Activated CD8-positive, alpha-beta memory T cell treated with anti-CD3 and anti-CD28 coated beads, Interleukin-2, amount 50 U/mL, for 4 hours (primary cell): ENCODE measurements at regions not wholly inside any gene's neighbourhood (a gene's known extent, or its start where the extent isn't known, plus 50 kb on each side); places are given as distances from the start of the nearest gene placed in this dataset.

Source experiments
- DNase-seq: peaks from one replicate; pipeline ENCODE4 v3.0.0-alpha.2; 2020

DNA sequence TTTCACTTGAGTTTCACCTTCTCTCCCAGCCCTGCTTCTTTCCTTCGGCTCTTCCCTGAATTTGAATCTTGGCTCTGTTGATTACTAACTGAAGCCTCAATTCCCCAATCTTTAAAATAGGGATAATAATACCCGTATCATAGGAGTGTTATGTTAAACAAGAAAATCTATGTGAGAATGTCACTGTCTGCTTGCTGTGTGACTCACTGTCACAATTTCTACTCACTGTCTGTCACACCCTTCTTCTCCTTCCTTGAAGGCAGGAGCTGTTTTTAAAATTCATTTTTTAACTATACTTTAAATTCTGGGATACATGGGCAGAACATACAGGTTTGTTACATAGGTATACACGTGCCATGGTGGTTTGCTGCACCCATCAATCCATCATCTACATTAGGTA is 141.6 kb upstream of the CXCR4 start:
- no peak for DNase-seq

DNA sequence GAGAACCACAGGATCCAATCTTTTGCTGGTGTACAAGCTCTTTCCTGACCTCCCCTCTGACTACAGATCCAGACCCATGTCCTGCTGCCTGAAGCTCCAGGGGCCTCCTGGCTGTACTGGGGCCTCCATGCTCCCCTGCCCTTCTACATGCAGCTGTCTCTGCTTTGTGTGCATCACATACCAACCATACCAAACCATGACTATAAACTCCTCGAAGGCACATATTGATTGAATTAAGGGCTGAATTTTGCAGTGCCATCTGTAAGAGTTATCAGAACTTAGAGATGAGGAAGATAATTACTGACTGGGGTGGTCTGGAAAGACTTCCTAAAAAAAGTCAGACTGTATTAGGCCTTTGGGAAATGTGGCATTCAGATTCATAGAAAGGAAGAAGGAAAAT is 139.9 kb upstream of the CXCR4 start:
- DNase-seq: no peak

DNA sequence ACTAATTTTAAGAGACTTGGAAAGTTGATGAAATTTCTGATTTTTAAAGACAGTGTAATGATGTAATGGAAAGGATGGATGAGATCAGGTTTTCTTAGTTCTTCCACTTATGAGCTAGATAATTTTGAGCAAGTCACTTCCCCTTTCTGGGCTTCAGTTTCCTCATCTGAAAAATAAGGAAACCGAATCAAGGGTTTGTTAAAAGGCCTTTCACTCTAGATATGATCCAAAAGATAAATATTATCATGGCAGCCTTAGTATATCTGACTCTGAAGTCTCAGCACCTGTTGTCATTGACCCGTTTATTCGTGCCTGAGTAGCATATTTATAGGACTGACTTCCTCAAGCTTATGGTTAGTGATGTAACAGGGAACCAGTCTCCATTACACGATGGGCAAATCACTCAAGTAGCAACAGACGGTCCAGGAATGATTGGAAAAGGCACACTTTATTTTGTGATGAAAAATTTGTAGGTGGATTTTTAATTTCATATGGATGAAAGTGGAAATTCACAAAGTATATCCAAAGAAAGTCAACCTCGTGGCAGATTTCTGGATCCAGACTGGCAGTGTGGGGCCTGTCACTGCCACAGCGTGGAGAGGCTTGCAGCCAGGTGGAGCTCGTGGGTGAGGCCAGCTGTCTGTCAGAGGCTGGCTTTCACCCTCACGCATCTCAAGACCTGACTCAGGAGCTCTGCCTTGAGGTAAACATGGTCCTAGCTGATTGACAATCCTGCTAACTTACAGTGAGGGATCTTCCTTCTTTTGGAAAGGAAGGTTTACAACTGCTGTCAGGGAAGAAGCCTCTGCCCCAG is 137.9 kb upstream of the CXCR4 start:
- peak; percentile 45 for DNase-seq

- DNase-seq: no peak
These were observed 137.2 kb upstream of the CXCR4 start for GRCh38 chr2:136255127-136255526.

DNA sequence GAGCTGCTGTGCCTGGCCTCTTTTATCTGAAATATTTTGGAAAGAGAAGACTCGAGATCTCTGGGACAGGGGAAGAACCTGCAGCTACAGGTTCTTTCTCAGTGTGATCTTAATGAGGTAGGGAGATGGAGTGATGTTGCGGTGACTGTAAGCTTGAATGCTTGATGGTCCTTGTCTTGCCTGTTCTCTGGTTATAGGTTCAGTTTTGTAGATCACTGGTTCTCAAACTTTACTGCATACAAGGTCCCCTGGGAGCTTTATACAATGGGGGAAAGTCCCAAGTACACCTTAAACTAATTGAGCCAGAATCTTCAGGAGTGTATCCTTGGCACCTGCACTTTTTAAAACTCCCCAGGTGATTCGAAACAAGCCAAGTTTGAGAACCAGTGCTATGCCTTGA is 136.7 kb upstream of the CXCR4 start:
- DNase-seq: no peak

DNA sequence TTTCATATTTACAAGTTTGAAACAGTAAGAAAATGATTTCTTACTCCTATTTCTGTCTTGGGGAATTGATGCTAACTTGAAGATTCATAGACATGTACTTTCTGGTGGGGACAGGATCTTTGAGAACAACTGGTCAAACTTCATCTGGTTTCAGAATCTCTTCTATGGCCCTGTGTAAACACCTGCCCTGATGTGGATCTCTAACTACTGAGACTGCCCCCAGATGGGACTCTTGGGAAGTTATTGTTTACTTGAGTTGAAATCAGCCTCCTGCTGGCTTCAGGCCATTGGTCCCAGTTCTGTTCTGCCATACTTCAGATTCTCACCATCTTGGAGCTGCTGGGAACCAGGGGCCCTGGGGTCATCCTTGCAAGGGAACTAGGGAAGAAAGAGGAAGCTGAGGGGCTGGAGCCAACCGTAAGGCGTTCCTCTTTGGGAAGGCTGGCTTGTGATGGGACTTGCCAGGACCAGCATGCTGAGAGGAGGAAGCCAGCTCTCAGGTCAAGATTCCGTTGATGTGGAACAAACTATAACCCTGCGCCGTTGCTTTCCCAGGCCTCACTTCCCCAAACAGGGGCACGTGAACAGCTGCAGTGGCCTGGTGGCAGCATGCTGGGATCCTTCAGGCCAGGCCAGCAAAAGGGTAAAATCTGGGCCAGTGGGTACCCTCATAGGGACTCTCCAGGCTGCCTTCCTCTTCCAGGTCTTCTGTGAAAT is 135.5 kb upstream of the CXCR4 start:
- no peak for DNase-seq

DNA sequence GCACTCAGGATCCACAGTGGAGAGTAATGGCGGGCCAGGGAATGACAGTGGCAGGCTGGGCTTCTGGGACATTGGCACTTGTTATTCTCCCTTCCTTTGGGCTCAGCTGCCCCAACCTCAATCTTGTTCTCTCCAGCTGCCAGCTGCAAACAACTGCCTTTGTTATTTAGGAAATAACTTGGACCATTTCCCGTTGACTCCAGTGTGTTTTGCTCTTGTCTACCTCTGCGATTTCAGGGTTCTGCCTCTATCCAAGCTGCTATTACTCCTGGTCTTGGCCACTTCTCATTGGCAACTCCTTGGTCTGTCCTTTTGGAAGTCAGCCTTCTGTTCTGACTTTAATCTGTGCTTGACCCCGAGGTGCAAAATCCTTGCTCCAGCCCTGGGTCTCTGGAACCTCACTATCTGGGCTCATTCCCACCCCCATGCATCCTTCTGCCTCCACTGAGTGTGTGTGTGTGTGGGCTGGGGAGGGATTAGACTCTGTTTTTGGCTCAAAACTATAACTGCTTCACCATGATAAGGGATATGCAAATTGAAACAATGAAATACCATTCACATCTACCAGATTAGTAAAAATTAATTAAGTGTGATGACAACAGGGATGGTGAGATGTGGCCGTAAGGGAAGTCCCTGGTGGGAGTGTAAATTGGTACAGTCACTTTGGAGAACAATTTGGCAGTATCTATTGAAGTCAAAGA is 134.1 kb upstream of the CXCR4 start:
- no peak for DNase-seq

DNA sequence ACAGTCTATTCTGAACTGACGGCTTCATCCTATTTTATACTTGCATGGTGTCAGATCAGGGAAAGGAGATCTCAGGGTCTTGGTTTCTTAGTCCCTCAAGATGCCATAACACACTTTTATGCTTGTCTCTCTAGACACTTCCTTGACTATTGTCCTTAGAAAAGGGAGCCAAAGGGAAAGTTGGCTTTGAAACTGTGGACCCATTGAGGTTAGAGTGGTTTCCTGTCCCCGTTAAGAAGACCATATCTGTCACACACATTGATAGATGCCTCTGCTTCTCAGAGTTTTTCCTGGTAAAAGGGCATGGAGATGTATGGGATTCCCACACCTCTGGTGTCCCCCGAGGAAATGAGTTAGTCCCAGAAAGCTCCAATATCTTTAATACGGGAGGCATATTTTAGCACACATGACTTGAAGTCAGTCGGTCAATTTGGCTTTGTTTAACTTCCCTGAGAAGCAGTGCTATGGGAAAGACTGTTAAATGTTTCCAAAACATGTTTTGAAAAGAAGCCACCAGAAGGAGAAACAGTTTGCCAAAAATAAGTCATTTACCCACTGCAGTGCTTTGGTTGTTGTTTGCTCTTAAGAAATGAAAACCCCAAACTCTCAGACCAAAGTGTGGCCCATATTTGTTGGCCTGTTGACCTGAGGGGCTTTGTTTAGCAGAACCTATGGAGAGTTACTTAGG is 133.4 kb upstream of the CXCR4 start:
- no peak for DNase-seq

DNA sequence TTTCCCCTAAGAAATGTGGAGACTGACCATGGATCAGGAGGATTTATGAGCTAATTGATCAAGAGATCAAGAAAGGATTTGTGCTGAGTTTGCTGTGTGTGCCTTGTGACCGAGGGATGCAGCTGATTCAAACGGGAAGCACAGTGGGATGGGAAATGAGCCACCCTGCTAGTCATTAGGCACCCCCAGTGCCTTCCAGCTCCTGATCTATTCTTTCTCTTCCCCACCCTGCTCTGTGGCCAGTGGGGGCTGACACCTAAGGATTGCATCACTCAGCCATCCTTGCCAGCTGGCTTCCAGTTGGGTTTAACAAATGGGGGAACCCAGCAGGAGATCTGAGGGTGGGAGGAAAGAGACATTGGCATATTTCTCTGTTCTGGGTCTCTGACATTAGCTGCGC is 132.2 kb upstream of the CXCR4 start:
- DNase-seq: no peak

- DNase-seq: no peak
These were observed 131.0 kb upstream of the CXCR4 start for GRCh38 chr2:136248907-136249306.

- no peak for DNase-seq
These were observed 130.3 kb upstream of the CXCR4 start for GRCh38 chr2:136248242-136248641.

DNA sequence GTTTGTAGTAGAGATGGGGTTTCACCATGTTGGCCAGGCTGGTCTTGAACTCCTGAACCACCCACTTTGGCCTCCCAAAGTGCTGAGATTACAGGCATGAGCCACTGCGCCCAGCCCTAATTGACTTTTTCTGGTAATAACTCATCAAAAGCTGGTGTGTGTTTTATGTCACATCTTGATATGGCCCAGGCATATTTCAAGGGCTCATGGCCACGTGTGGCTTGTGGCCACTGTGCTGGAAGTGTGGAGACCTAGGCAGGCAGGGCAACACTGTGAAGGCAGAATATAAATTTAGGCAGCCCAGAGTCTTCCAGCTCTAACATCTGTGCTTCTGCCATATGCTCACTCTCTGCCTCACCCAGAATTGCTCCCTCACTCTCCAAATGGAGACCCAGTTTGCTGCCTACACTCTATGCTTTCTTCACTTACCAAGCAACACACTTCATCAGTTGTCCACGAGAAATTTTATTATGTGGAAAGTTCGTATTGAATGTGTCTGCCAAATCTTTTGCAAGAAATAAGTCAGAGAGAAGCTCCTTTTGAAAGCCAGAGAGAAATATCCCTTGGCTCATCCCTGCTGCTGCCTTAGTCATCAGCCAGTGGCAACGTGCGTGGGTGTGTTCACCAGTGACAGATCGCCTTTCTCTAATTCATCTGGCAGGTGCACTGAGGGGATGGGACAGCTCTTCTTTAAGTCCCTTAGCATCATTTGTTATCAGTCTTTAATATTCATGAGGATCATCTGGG is 129.4 kb upstream of the CXCR4 start:
- DNase-seq: peak; percentile 30

- DNase-seq: no peak
These were observed 128.2 kb upstream of the CXCR4 start for GRCh38 chr2:136246086-136246669.

DNA sequence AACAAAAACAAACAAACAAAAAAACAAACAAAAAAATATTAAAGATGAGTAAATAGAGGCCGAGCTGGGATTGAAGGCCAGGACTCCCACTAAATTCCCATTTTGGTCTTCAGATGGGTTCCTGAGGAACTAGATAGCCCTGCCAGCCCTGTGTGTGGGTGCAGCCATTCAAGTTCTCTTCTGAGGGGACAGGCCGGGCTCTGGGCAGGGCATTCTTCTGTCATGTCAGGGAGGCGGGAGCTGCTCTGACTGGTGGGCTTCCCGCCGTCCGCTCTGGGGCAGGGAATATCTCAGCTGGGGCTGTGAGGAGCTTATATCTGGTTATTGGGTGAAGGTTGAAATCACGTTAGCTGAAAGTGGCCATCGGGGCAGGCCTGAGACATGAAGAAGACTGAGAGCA is 127.3 kb upstream of the CXCR4 start:
- DNase-seq: no peak

DNA sequence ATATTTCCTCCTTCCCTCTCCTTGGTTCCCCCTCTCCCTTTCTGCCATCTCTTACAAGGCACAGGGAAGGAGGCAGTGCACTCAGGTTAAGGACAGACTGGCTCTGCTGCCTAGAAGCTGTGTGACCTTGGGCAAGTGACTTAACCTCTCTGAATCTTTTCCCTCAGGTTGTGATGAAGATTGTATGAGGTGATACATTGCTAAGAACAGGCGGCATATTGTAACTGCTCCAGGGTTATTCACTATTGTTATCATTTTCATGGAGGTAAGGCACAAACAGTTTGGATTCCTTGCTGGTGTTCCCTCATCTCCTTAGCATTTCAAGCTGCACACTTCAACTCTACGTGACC is 126.6 kb upstream of the CXCR4 start:
- no peak for DNase-seq

GRCh38 chr2:136243638-136244535 is 125.9 kb upstream of the CXCR4 start:
- DNase-seq: no peak

DNA sequence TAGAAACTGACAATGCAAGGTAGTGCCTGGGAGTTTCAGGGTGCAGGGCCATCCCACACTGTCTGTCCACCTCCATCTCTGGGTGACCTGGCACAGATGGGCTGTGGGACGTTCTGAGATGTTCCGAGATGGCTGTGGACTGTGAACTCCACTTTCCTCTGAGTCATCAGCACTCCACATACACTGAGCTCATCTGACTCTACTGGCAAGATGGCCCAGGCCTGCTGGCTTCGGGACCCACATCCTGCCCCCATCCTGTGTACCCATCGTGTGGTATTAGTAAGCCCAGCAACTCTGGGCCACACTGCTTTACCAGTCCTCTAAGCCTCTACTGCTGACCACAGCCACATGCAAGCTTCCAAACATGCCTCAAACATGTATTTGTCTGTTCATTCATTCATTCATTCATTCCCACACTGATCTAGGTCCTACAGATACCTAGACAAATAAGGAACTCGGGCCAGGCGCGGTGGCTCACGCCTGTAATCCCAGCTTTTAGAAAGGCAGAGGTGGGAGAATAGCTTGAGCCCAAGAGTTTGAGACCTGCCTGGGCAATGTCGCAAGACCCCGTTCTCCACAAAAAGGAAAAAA is 124.8 kb upstream of the CXCR4 start:
- peak; percentile 46 for DNase-seq

DNA sequence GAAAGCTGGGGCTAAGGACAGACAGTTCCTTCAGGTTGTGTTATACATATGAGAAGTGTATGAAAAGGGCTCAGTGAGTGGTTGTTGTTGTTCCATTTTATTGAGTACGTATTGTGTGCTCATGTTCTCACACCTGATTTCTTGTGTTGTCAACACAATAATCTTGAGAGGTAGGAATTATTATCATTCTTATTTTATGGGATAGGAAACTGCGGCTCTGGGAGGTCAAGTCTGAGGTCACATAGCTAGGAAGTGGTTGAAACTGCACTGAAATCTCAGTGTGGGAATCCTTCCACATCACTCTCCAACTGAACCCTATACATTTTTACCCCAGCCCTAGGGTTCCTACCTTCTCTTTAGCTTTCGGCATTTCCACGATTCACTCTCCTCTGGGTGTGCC is 124.2 kb upstream of the CXCR4 start:
- DNase-seq: no peak

DNA sequence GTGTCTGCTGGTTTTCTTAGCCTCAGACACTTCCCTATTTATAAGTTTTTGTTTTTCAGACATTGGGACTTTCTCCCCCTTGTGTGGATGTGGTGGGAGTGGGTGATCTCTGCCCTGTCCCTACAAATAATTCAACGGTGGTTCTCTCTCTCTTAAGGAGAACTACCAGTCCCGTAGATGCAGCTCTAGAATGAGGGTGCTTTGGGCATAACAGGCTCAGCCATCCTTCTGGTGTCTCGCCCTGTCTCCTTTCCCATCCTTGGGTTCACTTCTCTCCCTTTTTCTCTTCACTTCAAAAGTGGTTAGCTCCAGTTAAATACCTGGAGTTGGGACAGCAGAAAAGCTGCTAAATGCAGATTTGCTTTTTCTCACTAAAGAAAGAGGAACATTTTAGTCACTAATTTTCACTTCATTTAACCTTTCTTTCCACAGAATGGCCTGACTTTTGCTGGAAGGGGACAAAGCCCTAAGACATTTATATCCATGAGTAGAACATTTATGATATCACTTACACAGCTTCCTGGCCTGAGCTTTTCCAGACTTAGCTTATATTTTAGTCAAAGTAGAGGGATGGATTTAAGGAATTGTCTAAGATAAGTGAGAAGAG is 121.2 kb upstream of the CXCR4 start:
- DNase-seq: no peak
